Activated naive CD8-positive, alpha-beta T cell treated with anti-CD3 and anti-CD28 coated beads, Interleukin-2, amount 10 ng/mL, durations not matched to agents 7 days and 5 days (primary cell): ENCODE measurements at regions not wholly inside any gene's neighbourhood (a gene's known extent, or its start where the extent isn't known, plus 50 kb on each side); places are given as distances from the start of the nearest gene placed in this dataset.
"Not testable (repeated sequence)": the region's sequence is repeated elsewhere in the genome, so short reads cannot be mapped to it uniquely, and the experiment has no call there.

ENCODE experiments used
- ATAC-seq: fragments of 150-1000 bp; cut with Tn5 transposase; one replicate; pipeline ENCODE4 v1.10.0; 2021; ENCODE audit warnings: low read depth, moderate library complexity
- POLR2A ChIA-PET: fragments of 350-600 bp; sonication (Branson Sonifier 250); formaldehyde crosslinking; loops from one replicate; lab custom pipeline; 2021; ENCODE audit warnings: antibody characterized with exemption; lab: Charles Lee
- DNase-seq: peaks from one replicate; pipeline ENCODE4 v3.0.0; 2021
- H3K27ac Mint-ChIP-seq: one replicate; pipeline ENCODE4 v1.8.0; 2022; ENCODE audit warnings: mild to moderate bottlenecking, mixed read lengths
- H3K27me3 Mint-ChIP-seq: one replicate; pipeline ENCODE4 v1.8.0; 2022; ENCODE audit warnings: mild to moderate bottlenecking, moderate library complexity, mixed read lengths
- H3K36me3 Mint-ChIP-seq: one replicate; pipeline ENCODE4 v1.8.0; 2021; ENCODE audit warnings: mild to moderate bottlenecking, mixed read lengths
- H3K4me1 Mint-ChIP-seq: one replicate; pipeline ENCODE4 v1.8.0; 2021; ENCODE audit warnings: mixed read lengths
- H3K4me3 Mint-ChIP-seq: one replicate; pipeline ENCODE4 v1.8.0; 2022; ENCODE audit warnings: mild to moderate bottlenecking, moderate library complexity, mixed read lengths
- H3K9me3 Mint-ChIP-seq: one replicate; pipeline ENCODE4 v1.8.0; 2021; ENCODE audit warnings: mixed read lengths

- POLR2A ChIA-PET, H3K4me1 Mint-ChIP-seq, DNase-seq, H3K9me3 Mint-ChIP-seq, H3K27ac Mint-ChIP-seq, ATAC-seq, H3K4me3 Mint-ChIP-seq, H3K27me3 Mint-ChIP-seq, H3K36me3 Mint-ChIP-seq: not testable (repeated sequence)
These were observed 171.8 kb upstream of the IL12B start for GRCh38 chr5:159502116-159502515.

- Mint-ChIP-seq H3K27ac (no peak overlapping the region), H3K27me3 (peaks cover 10% of the 10 kb centered on the region), H3K36me3 (no peaks in the 10 kb centered on the region), H3K9me3 (peaks cover 4% of the 10 kb centered on the region), H3K4me3 (no peak overlapping the region), H3K4me1 (no peaks in the 10 kb centered on the region)
- DNase-seq: no peak
- POLR2A ChIA-PET: no interaction called here
- ATAC-seq: no peak
These were observed 172.9 kb upstream of the IL12B start for GRCh38 chr5:159503236-159503635.

- ATAC-seq (no peak), DNase-seq (no peak)
- Mint-ChIP-seq H3K36me3 (no peaks in the 10 kb centered on the region), H3K9me3 (peaks cover 4% of the 10 kb centered on the region), H3K4me3 (no peak overlapping the region), H3K27ac (no peak overlapping the region), H3K4me1 (no peaks in the 10 kb centered on the region), H3K27me3 (peaks cover 15% of the 10 kb centered on the region)
- POLR2A ChIA-PET: no interaction called here
These were observed 174.0 kb upstream of the IL12B start for GRCh38 chr5:159504106-159504856.

- H3K27me3 Mint-ChIP-seq: peaks cover 15% of the 10 kb centered on the region
- H3K36me3 Mint-ChIP-seq: no peaks in the 10 kb centered on the region
- H3K4me3 Mint-ChIP-seq: no peak overlapping the region
- DNase-seq: no peak
- H3K9me3 Mint-ChIP-seq: peaks cover 4% of the 10 kb centered on the region
- POLR2A ChIA-PET: no interaction called here
- H3K27ac Mint-ChIP-seq: no peak overlapping the region
- ATAC-seq: no peak
- no peaks in the 10 kb centered on the region for H3K4me1 Mint-ChIP-seq
These were observed 174.6 kb upstream of the IL12B start for GRCh38 chr5:159504857-159505304.

- H3K4me1 Mint-ChIP-seq: no peaks in the 10 kb centered on the region
- DNase-seq (no peak), ATAC-seq (no peak)
- POLR2A ChIA-PET: no interaction called here
- no peaks in the 10 kb centered on the region for H3K36me3 Mint-ChIP-seq
- H3K4me3 Mint-ChIP-seq: no peak overlapping the region
- no peak overlapping the region for H3K27ac Mint-ChIP-seq
- peaks cover 22% of the 10 kb centered on the region for H3K27me3 Mint-ChIP-seq
- H3K9me3 Mint-ChIP-seq: peaks cover 4% of the 10 kb centered on the region
These were observed 176.8 kb upstream of the IL12B start for GRCh38 chr5:159507055-159507454.

- H3K4me1 Mint-ChIP-seq: no peaks in the 10 kb centered on the region
- POLR2A ChIA-PET: no interaction called here
- H3K9me3 Mint-ChIP-seq: peaks cover 2% of the 10 kb centered on the region
- H3K27ac Mint-ChIP-seq: no peak overlapping the region
- DNase-seq (no peak), ATAC-seq (no peak)
- H3K4me3 Mint-ChIP-seq: no peak overlapping the region
- H3K27me3 Mint-ChIP-seq: peaks cover 25% of the 10 kb centered on the region
- H3K36me3 Mint-ChIP-seq: no peaks in the 10 kb centered on the region
These were observed 177.4 kb upstream of the IL12B start for GRCh38 chr5:159507661-159508060.

- POLR2A ChIA-PET: no interaction called here
- H3K27me3 Mint-ChIP-seq: peaks cover 30% of the 10 kb centered on the region
- DNase-seq: no peak
- no peak overlapping the region for H3K27ac Mint-ChIP-seq
- no peaks in the 10 kb centered on the region for H3K4me1 Mint-ChIP-seq
- H3K36me3 Mint-ChIP-seq: no peaks in the 10 kb centered on the region
- H3K4me3 Mint-ChIP-seq: no peak overlapping the region
- ATAC-seq: no peak
- H3K9me3 Mint-ChIP-seq: no peaks in the 10 kb centered on the region
These were observed 178.1 kb upstream of the IL12B start for GRCh38 chr5:159508344-159508743.

- Mint-ChIP-seq H3K27me3 (peaks cover 30% of the 10 kb centered on the region), H3K4me3 (no peak overlapping the region), H3K9me3 (no peaks in the 10 kb centered on the region), H3K36me3 (no peaks in the 10 kb centered on the region), H3K27ac (no peak overlapping the region), H3K4me1 (no peaks in the 10 kb centered on the region)
- ATAC-seq (no peak), DNase-seq (no peak)
- POLR2A ChIA-PET: no interaction called here
These were observed 178.8 kb upstream of the IL12B start for GRCh38 chr5:159509002-159509660.

GRCh38 chr5:159510282-159510681 lies 180.0 kb upstream of the IL12B start:
- POLR2A ChIA-PET: no interaction called here
- Mint-ChIP-seq H3K27me3 (peaks cover 31% of the 10 kb centered on the region), H3K4me3 (no peak overlapping the region), H3K9me3 (no peaks in the 10 kb centered on the region), H3K36me3 (no peaks in the 10 kb centered on the region), H3K27ac (no peak overlapping the region), H3K4me1 (peaks cover 2% of the 10 kb centered on the region)
- no peak for DNase-seq
- no peak for ATAC-seq

- no peaks in the 10 kb centered on the region for H3K36me3 Mint-ChIP-seq
- DNase-seq (no peak), ATAC-seq (no peak)
- H3K9me3 Mint-ChIP-seq: no peaks in the 10 kb centered on the region
- POLR2A ChIA-PET: no interaction called here
- no peak overlapping the region for H3K27ac Mint-ChIP-seq
- no peak overlapping the region for H3K4me3 Mint-ChIP-seq
- peaks cover 5% of the 10 kb centered on the region for H3K4me1 Mint-ChIP-seq
- H3K27me3 Mint-ChIP-seq: peaks cover 32% of the 10 kb centered on the region
These were observed 181.3 kb upstream of the IL12B start for GRCh38 chr5:159511570-159511969.

GRCh38 chr5:159512064-159512463 lies 181.8 kb upstream of the IL12B start:
- Mint-ChIP-seq H3K27ac (no peak overlapping the region), H3K9me3 (no peaks in the 10 kb centered on the region), H3K36me3 (no peaks in the 10 kb centered on the region), H3K4me1 (peaks cover 5% of the 10 kb centered on the region), H3K4me3 (no peak overlapping the region), H3K27me3 (peaks cover 29% of the 10 kb centered on the region)
- POLR2A ChIA-PET: no interaction called here
- DNase-seq (no peak), ATAC-seq (no peak)

- Mint-ChIP-seq H3K36me3 (no peaks in the 10 kb centered on the region), H3K4me3 (no peak overlapping the region), H3K27ac (no peak overlapping the region), H3K9me3 (no peaks in the 10 kb centered on the region), H3K4me1 (peaks cover 5% of the 10 kb centered on the region), H3K27me3 (peaks cover 25% of the 10 kb centered on the region)
- ATAC-seq (no peak), DNase-seq (no peak)
- POLR2A ChIA-PET: no interaction called here
These were observed 184.0 kb upstream of the IL12B start for GRCh38 chr5:159514229-159514810.

- POLR2A ChIA-PET: interaction anchor here (0.7 kb wide), 1 partner anchor 1407 kb away, joined by 3 read pairs; no protein-coding TSS in a partner anchor
- H3K27me3 Mint-ChIP-seq: peaks cover 27% of the 10 kb centered on the region
- H3K27ac Mint-ChIP-seq: no peak overlapping the region
- H3K36me3 Mint-ChIP-seq: no peaks in the 10 kb centered on the region
- H3K4me3 Mint-ChIP-seq: no peak overlapping the region
- DNase-seq (no peak), ATAC-seq (no peak)
- no peaks in the 10 kb centered on the region for H3K9me3 Mint-ChIP-seq
- H3K4me1 Mint-ChIP-seq: peaks cover 5% of the 10 kb centered on the region
These were observed 184.9 kb upstream of the IL12B start for GRCh38 chr5:159515197-159515596.
